ENCODE measurements at regions not wholly inside any gene's neighbourhood (a gene's known extent, or its start where the extent isn't known, plus 50 kb on each side); places are given as distances from the start of the nearest gene placed in this dataset.

- intact Hi-C loops (cut with micrococcal nuclease), result no loop called here
- CTCF ChIA-PET, result no interaction called here
Measured at GRCh38 chr2:16326711-16327300, 338.8 kb downstream of the CYRIA start.

GRCh38 chr2:16325976-16326510 lies 339.6 kb downstream of the CYRIA start:
- H3K36me3 Mint-ChIP-seq (ENCODE audit: low read depth), result no peaks in the 10 kb centered on the region
- no peak overlapping the region for H3K27ac Mint-ChIP-seq
- no peak for DNase-seq
- CTCF ChIA-PET, result no interaction called here
- intact Hi-C loops (cut with micrococcal nuclease), result no loop called here
- H3K9me3 Mint-ChIP-seq, result no peaks in the 10 kb centered on the region
- H3K27me3 Mint-ChIP-seq (ENCODE audit: low read depth), result peaks cover 4% of the 10 kb centered on the region
- no peaks in the 10 kb centered on the region for H3K4me1 Mint-ChIP-seq (ENCODE audit: low read depth)
- H3K4me3 Mint-ChIP-seq, result no peak overlapping the region

More at GRCh38 chr2:16326711-16327300, 338.8 kb downstream of the CYRIA start:
- Mint-ChIP-seq H3K36me3 (ENCODE audit: low read depth) (no peaks in the 10 kb centered on the region), H3K9me3 (no peaks in the 10 kb centered on the region), H3K4me3 (no peak overlapping the region), H3K4me1 (ENCODE audit: low read depth) (no peaks in the 10 kb centered on the region), H3K27ac (no peak overlapping the region), H3K27me3 (ENCODE audit: low read depth) (peaks cover 4% of the 10 kb centered on the region)
- no peak for DNase-seq

- Mint-ChIP-seq H3K4me3 (no peak overlapping the region), H3K4me1 (ENCODE audit: low read depth) (no peaks in the 10 kb centered on the region), H3K9me3 (no peaks in the 10 kb centered on the region), H3K27ac (no peak overlapping the region), H3K36me3 (ENCODE audit: low read depth) (no peaks in the 10 kb centered on the region), H3K27me3 (ENCODE audit: low read depth) (no peaks in the 10 kb centered on the region)
- DNase-seq, result no peak
- CTCF ChIA-PET, result no interaction called here
- intact Hi-C loops (cut with micrococcal nuclease), result no loop called here
Measured at GRCh38 chr2:16325016-16325975, 340.3 kb downstream of the CYRIA start.

- Mint-ChIP-seq H3K36me3 (ENCODE audit: low read depth) (no peaks in the 10 kb centered on the region), H3K4me1 (ENCODE audit: low read depth) (no peaks in the 10 kb centered on the region), H3K27ac (no peak overlapping the region), H3K27me3 (ENCODE audit: low read depth) (no peaks in the 10 kb centered on the region), H3K4me3 (no peak overlapping the region), H3K9me3 (no peaks in the 10 kb centered on the region)
- DNase-seq, result no peak
- intact Hi-C loops (cut with micrococcal nuclease), result no loop called here
- CTCF ChIA-PET, result no interaction called here
Measured at GRCh38 chr2:16324544-16324937, 341.1 kb downstream of the CYRIA start.

- no peaks in the 10 kb centered on the region for H3K27me3 Mint-ChIP-seq (ENCODE audit: low read depth)
- DNase-seq, result no peak
- no peak overlapping the region for H3K4me3 Mint-ChIP-seq
- CTCF ChIA-PET, result no interaction called here
- intact Hi-C loops (cut with micrococcal nuclease), result no loop called here
- H3K36me3 Mint-ChIP-seq (ENCODE audit: low read depth), result no peaks in the 10 kb centered on the region
- H3K4me1 Mint-ChIP-seq (ENCODE audit: low read depth), result no peaks in the 10 kb centered on the region
- H3K27ac Mint-ChIP-seq, result no peak overlapping the region
- no peaks in the 10 kb centered on the region for H3K9me3 Mint-ChIP-seq
Measured at GRCh38 chr2:16323551-16324543, 341.8 kb downstream of the CYRIA start.

- no peak for DNase-seq
- no peaks in the 10 kb centered on the region for H3K9me3 Mint-ChIP-seq
- H3K36me3 Mint-ChIP-seq (ENCODE audit: low read depth), result no peaks in the 10 kb centered on the region
- H3K4me3 Mint-ChIP-seq, result no peak overlapping the region
- H3K27ac Mint-ChIP-seq, result no peak overlapping the region
- no peaks in the 10 kb centered on the region for H3K4me1 Mint-ChIP-seq (ENCODE audit: low read depth)
- H3K27me3 Mint-ChIP-seq (ENCODE audit: low read depth), result no peaks in the 10 kb centered on the region
- intact Hi-C loops (cut with micrococcal nuclease), result no loop called here
- CTCF ChIA-PET, result no interaction called here
Measured at GRCh38 chr2:16323126-16323520, 342.5 kb downstream of the CYRIA start.

GRCh38 chr2:16322308-16323125 lies 343.1 kb downstream of the CYRIA start:
- Mint-ChIP-seq H3K4me1 (ENCODE audit: low read depth) (no peaks in the 10 kb centered on the region), H3K9me3 (no peaks in the 10 kb centered on the region), H3K27ac (no peak overlapping the region), H3K36me3 (ENCODE audit: low read depth) (no peaks in the 10 kb centered on the region), H3K27me3 (ENCODE audit: low read depth) (no peaks in the 10 kb centered on the region), H3K4me3 (no peak overlapping the region)
- CTCF ChIA-PET, result no interaction called here
- intact Hi-C loops (cut with micrococcal nuclease), result no loop called here
- no peak for DNase-seq

GRCh38 chr2:16321872-16322271 lies 343.8 kb downstream of the CYRIA start:
- H3K4me1 Mint-ChIP-seq (ENCODE audit: low read depth), result no peaks in the 10 kb centered on the region
- CTCF ChIA-PET, result no interaction called here
- H3K36me3 Mint-ChIP-seq (ENCODE audit: low read depth), result no peaks in the 10 kb centered on the region
- H3K4me3 Mint-ChIP-seq, result no peak overlapping the region
- intact Hi-C loops (cut with micrococcal nuclease), result no loop called here
- no peak overlapping the region for H3K27ac Mint-ChIP-seq
- H3K27me3 Mint-ChIP-seq (ENCODE audit: low read depth), result no peaks in the 10 kb centered on the region
- no peak for DNase-seq
- no peaks in the 10 kb centered on the region for H3K9me3 Mint-ChIP-seq

GRCh38 chr2:16321256-16321655 lies 344.4 kb downstream of the CYRIA start:
- H3K9me3 Mint-ChIP-seq, result no peaks in the 10 kb centered on the region
- no peaks in the 10 kb centered on the region for H3K4me1 Mint-ChIP-seq (ENCODE audit: low read depth)
- no peak for DNase-seq
- CTCF ChIA-PET, result no interaction called here
- H3K27ac Mint-ChIP-seq, result no peak overlapping the region
- no peak overlapping the region for H3K4me3 Mint-ChIP-seq
- H3K27me3 Mint-ChIP-seq (ENCODE audit: low read depth), result no peaks in the 10 kb centered on the region
- intact Hi-C loops (cut with micrococcal nuclease), result no loop called here
- H3K36me3 Mint-ChIP-seq (ENCODE audit: low read depth), result no peaks in the 10 kb centered on the region

GRCh38 chr2:16320716-16321115 lies 344.9 kb downstream of the CYRIA start:
- Mint-ChIP-seq H3K9me3 (no peaks in the 10 kb centered on the region), H3K4me3 (no peak overlapping the region), H3K27me3 (ENCODE audit: low read depth) (no peaks in the 10 kb centered on the region), H3K4me1 (ENCODE audit: low read depth) (no peaks in the 10 kb centered on the region), H3K36me3 (ENCODE audit: low read depth) (no peaks in the 10 kb centered on the region), H3K27ac (no peak overlapping the region)
- no peak for DNase-seq
- CTCF ChIA-PET, result no interaction called here
- intact Hi-C loops (cut with micrococcal nuclease), result no loop called here

- H3K27me3 Mint-ChIP-seq (ENCODE audit: low read depth), result no peaks in the 10 kb centered on the region
- intact Hi-C loops (cut with micrococcal nuclease), result no loop called here
- no peak overlapping the region for H3K4me3 Mint-ChIP-seq
Measured at GRCh38 chr2:16319551-16320121, 346.0 kb downstream of the CYRIA start.

More at GRCh38 chr2:16319551-16320121, 346.0 kb downstream of the CYRIA start:
- Mint-ChIP-seq H3K9me3 (no peaks in the 10 kb centered on the region), H3K27ac (no peak overlapping the region), H3K4me1 (ENCODE audit: low read depth) (no peaks in the 10 kb centered on the region), H3K36me3 (ENCODE audit: low read depth) (no peaks in the 10 kb centered on the region)
- DNase-seq, result no peak
- CTCF ChIA-PET, result no interaction called here

All from activated naive CD4-positive, alpha-beta T cell treated with anti-CD3 and anti-CD28 coated beads for 36 hours (primary cell).